ENCODE measurements at regions not wholly inside any gene's neighbourhood (a gene's known extent, or its start where the extent isn't known, plus 50 kb on each side); places are given as distances from the start of the nearest gene placed in this dataset.
A peak's percentile ranks its signal among the peaks of the same experiment; 100 is the strongest.
"Not testable (repeated sequence)": the region's sequence is repeated elsewhere in the genome, so short reads cannot be mapped to it uniquely, and the experiment has no call there.

DNA sequence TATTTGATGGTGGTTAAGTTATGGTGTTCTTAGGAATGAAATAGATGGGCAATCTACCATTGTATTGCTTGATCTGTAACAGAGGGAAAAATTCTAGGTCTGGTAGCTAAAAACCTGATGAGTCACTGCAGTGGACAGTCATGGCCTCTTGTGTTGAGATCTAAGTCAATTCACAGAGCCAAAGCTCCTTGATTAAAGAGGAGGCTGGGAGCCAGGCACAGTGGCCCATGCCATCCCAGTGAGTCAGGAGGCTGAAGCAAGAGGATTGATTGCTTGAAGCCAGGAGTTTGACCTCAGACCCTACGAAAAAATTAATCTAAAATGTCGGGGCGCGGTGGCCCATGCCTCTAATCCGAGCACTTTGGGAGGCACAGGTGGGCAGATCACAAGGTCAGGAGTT lies 67.1 kb upstream of the KPNA3 start:
- peak; percentile 23 to 46 for DNase-seq (ENCODE audit: low read depth in 2 of 2)

DNA sequence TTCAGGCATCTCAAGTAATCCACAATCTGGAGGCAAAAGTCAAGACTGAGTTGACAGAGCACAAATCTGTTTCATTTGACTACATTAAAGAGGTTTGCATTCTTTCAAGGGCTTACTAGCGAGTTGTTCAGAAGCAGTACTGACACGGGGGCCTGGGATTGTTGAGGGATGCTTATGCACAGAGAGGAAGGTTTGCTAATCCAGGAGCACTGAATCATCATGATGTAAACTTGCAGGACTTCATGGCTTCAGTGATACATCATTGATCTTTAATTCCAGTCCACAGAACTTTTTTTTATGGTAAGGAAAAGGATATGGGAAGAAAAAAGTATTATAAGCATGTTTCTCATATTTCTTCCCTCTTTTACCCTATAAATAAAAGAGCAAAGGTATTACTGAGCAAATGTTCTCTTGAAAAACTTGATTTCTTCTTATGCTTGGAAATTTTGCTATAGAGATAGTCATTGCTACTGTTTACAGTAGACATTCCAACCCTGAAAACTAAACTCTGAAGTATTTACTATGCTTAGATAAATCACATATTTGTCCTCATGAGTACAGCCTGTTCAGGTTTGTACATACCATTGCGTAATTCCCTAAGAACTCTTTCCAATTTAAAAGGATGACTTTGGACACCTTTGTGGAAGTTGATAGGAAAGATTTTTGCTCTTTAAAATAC lies 65.8 kb upstream of the KPNA3 start:
- peak; percentile 83 for DNase-seq (ENCODE audit: low read depth in 2 of 2)

DNA sequence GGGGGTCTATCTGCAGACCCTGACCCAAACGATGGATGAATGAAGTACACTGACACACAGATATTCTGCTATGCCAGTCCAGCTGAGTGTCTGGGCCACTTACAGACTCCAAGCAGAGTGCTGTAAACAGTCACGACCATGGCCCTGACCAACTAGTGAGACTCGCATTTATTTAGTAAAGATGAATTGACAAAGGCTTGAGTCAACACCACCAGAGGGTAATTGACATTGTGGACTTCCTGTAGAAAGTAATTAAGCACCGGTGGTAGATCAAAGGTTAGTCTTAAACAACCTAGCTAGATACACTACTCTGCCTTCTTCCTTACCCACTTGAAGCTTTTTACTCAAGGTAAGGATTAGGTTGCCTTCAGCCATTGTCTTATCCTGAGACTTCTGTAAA lies 63.4 kb upstream of the KPNA3 start:
- no peak for DNase-seq (ENCODE audit: low read depth in 2 of 2)

DNA sequence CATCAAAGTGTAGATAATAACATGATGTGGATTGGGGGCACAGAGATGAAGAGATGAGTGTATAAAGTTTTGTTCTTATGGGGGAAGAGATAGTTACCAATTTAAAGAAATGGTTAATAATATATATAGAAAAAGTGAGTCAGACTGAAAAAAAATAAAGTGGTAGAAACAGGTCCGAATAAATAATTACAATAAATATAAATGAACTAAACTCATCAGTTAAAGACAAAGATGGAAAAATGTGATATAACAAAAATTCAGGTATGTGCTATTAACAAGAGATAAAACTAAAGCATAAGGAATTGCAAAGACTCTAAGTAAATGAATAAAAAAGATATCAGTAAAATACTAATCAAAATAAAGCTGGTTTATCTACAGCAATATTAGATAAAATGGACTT lies 61.1 kb upstream of the KPNA3 start:
- no peak for DNase-seq (ENCODE audit: low read depth in 2 of 2)

DNA sequence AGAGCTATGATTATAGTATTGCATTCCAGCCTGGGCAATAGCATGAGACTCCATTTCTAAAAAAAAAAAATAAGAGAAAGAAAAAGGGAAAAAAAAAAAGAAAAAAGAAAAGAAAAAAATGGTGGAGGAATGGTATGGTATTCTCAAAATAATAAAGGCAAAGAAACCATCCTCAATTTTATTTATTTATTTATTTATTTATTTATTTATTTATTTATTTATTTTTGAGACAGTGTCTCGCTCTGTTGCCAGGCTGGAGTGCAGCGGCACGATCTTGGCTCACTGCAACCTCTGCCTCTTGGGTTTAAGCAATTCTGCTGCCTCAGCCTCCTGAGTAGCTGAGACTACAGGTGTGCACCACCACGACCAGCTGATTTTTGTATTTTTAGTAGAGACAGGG lies 60.0 kb upstream of the KPNA3 start:
- not testable (repeated sequence) for DNase-seq (ENCODE audit: low read depth in 2 of 2)

DNA sequence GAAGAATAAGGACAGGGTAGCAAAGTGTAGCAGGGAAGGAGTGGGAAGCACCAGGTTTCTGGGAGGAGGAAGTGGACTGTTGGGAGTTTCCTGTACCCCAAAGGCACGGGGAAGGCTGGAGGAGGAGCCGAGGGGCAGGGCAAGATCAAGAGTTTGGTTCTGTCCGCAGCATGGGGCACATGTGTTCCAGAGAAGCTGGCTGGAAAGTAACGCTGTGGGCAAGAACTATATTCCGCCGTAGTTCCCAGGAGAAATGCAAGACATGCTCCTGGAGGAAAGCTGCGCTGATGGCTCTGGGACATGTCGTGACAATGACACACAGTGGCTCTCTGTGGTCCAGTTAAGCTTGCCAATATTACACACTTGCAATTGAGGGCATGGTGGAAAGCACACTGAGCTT lies 51.7 kb upstream of the KPNA3 start:
- no peak for DNase-seq (ENCODE audit: low read depth in 2 of 2)
